Keratinocyte (primary cell): ENCODE measurements at regions not wholly inside any gene's neighbourhood (a gene's known extent, or its start where the extent isn't known, plus 50 kb on each side); places are given as distances from the start of the nearest gene placed in this dataset.

ENCODE experiments used
- DNase-seq: peaks from one replicate; pipeline ENCODE4 v3.0.0-alpha.2; 2011; ENCODE audit warnings: low read depth, missing footprints, low spot score
- FAIRE-seq: peaks from 2 replicates; lab custom pipeline; 2011; peaks lifted over from hg19 to GRCh38; lab: Jason Lieb, UNC
- H2AFZ ChIP-seq: 2 replicates; pipeline ENCODE4 v1.6.0; 2012; ENCODE audit warnings: low read length, control low read depth, inconsistent platforms; ENCODE audit not compliant: control insufficient read depth
- H3K27ac ChIP-seq: 2 replicates; pipeline ENCODE4 v1.5.1; 2011; ENCODE audit warnings: low read length; ENCODE audit not compliant: control insufficient read depth, insufficient read depth
- H3K27me3 ChIP-seq: 3 replicates; pipeline ENCODE4 v1.6.0; 2011; ENCODE audit warnings: low read length; ENCODE audit not compliant: control insufficient read depth, insufficient read depth; ENCODE audit errors: extremely low read depth
- H3K36me3 ChIP-seq, 2 experiments: 2 replicates in 1 of 2; 3 replicates in 1 of 2; pipeline ENCODE4 v1.5.1; 2011; ENCODE audit warnings: low read length in 2 of 2, mild to moderate bottlenecking in 1 of 2; ENCODE audit not compliant: control insufficient read depth in 2 of 2, insufficient read depth in 2 of 2; ENCODE audit errors: extremely low read depth in 1 of 2
- H3K4me1 ChIP-seq: 3 replicates; pipeline ENCODE4 v1.5.1; 2011; ENCODE audit warnings: low read length; ENCODE audit not compliant: control insufficient read depth, insufficient read depth; ENCODE audit errors: extremely low read depth
- H3K4me2 ChIP-seq: 3 replicates; pipeline ENCODE4 v1.6.0; 2011; ENCODE audit warnings: low read depth, low read length; ENCODE audit not compliant: control insufficient read depth, insufficient read depth; ENCODE audit errors: extremely low read depth
- H3K4me3 ChIP-seq, 3 experiments: fragments of 200-600 bp in 1 of 3; sonication (generic) in 1 of 3; 2 replicates in 2 of 3; 3 replicates in 1 of 3; pipeline ENCODE4 v1.5.1; 2011 to 2016; ENCODE audit warnings: low read length in 3 of 3, mild to moderate bottlenecking in 3 of 3, control low read depth in 2 of 3, inconsistent platforms in 1 of 3, low read depth in 1 of 3, mixed read lengths in 1 of 3, mixed run types in 1 of 3, moderate library complexity in 1 of 3; ENCODE audit not compliant: control insufficient read depth in 2 of 3, insufficient read depth in 2 of 3; ENCODE audit errors: extremely low read depth in 1 of 3
- H3K79me2 ChIP-seq: 2 replicates; pipeline ENCODE4 v1.6.0; 2012; ENCODE audit warnings: low read length; ENCODE audit not compliant: control insufficient read depth, insufficient read depth
- H3K9ac ChIP-seq: 3 replicates; pipeline ENCODE4 v1.6.0; 2011; ENCODE audit warnings: low read length; ENCODE audit not compliant: control insufficient read depth, insufficient read depth; ENCODE audit errors: extremely low read depth
- H3K9me1 ChIP-seq: 3 replicates; pipeline ENCODE4 v1.6.0; 2011; ENCODE audit warnings: low read length; ENCODE audit not compliant: control insufficient read depth, insufficient read depth; ENCODE audit errors: extremely low read depth
- H3K9me3 ChIP-seq: 2 replicates; pipeline ENCODE4 v1.5.1; 2012; ENCODE audit warnings: low read depth, low read length; ENCODE audit not compliant: control insufficient read depth
- H4K20me1 ChIP-seq: 3 replicates; pipeline ENCODE4 v1.6.0; 2011; ENCODE audit warnings: low read length; ENCODE audit not compliant: control insufficient read depth, insufficient read depth; ENCODE audit errors: extremely low read depth
- EZH2 ChIP-seq: IDR thresholded peaks from one replicate; pipeline ENCODE4 v1.6.1; 2012; ENCODE audit warnings: inconsistent platforms, mild to moderate bottlenecking, low read length, moderate library complexity
- dilution Hi-C: fragments of 300-500 bp; cut with MboI; formaldehyde crosslinking; loops from one replicate; pipeline ENCODE4 v1.7.0; 2020; ENCODE audit warnings: low sequenced_read_pairs; ENCODE audit not compliant: extremely low pct_ligation_motif_present
- TF ChIP-seq, protein P1 (sequence below), 3 experiments: IDR thresholded peaks in 1 of 3; conservative IDR thresholded peaks in 1 of 3; optimal IDR thresholded peaks in 1 of 3; 2 replicates in 2 of 3; 3 replicates in 1 of 3; pipeline versions ENCODE3 to v1.5.1; 2011; ENCODE audit warnings: low read length in 3 of 3, mild to moderate bottlenecking in 3 of 3, moderate library complexity in 2 of 3, control low read depth in 1 of 3, inconsistent platforms in 1 of 3; ENCODE audit not compliant: insufficient read depth in 2 of 3; ENCODE audit errors: extremely low read depth in 1 of 3

DNA sequence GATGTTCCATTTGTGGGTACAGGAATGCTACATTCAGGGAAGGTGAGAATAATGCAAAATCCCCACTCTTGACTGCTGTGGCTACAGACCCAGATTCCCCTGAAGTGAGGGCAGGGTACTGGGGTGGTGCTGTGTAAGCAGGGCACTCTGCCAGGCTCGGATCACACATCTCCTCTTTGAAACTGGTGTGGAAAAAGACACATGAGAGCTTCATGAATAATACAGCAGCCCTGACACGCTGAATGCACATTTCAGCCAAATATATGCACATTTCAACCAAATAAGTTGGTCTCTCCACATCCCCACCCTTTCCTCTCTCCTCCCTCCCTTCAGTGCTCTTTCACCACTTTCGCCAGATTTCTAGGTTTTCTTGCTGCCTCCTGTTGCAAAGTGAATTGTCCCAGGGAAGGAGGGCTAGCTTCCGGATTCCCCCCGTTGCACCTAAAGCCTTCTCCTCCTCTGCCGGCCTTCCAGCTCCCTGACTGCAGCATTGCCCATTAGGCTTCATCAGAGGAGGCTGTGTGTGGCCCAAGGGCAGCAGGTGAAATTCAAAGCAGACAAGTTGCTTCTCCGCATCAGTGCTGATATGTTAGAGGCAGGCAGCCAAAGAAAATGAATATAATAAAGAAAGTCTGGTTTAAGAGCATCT, 118.2 kb upstream of the TMCC3 start:
- Histone ChIP-seq H4K20me1 (no peaks in the 10 kb centered on the region), H3K36me3 (no peaks in the 10 kb centered on the region), H3K79me2 (no peaks in the 10 kb centered on the region), H3K4me3 (no peak overlapping the region), H3K9ac (no peak overlapping the region), H3K27me3 (no peaks in the 10 kb centered on the region), H3K4me2 (no peak overlapping the region), H3K9me1 (peaks cover 2% of the 10 kb centered on the region), H3K9me3 (no peaks in the 10 kb centered on the region), H2AFZ (no peak overlapping the region), H3K4me1 (no peaks in the 10 kb centered on the region), H3K27ac (no peak overlapping the region)
- DNase-seq, result no peak
- peak; percentile 2 for TF ChIP-seq EZH2
- TF ChIP-seq, protein P1, sequence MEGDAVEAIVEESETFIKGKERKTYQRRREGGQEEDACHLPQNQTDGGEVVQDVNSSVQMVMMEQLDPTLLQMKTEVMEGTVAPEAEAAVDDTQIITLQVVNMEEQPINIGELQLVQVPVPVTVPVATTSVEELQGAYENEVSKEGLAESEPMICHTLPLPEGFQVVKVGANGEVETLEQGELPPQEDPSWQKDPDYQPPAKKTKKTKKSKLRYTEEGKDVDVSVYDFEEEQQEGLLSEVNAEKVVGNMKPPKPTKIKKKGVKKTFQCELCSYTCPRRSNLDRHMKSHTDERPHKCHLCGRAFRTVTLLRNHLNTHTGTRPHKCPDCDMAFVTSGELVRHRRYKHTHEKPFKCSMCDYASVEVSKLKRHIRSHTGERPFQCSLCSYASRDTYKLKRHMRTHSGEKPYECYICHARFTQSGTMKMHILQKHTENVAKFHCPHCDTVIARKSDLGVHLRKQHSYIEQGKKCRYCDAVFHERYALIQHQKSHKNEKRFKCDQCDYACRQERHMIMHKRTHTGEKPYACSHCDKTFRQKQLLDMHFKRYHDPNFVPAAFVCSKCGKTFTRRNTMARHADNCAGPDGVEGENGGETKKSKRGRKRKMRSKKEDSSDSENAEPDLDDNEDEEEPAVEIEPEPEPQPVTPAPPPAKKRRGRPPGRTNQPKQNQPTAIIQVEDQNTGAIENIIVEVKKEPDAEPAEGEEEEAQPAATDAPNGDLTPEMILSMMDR (optimal IDR thresholded peaks at IDR 0.05 in 1 of 3, IDR thresholded peaks at IDR 0.05 in 1 of 3, conservative IDR thresholded peaks at IDR 0.05 in 1 of 3; ENCODE audit: extremely low read depth in 1 of 3, insufficient read depth in 2 of 3, low read length in 3 of 3), result no peak
- dilution Hi-C loops, result no loop called here
- no peak for FAIRE-seq

DNA sequence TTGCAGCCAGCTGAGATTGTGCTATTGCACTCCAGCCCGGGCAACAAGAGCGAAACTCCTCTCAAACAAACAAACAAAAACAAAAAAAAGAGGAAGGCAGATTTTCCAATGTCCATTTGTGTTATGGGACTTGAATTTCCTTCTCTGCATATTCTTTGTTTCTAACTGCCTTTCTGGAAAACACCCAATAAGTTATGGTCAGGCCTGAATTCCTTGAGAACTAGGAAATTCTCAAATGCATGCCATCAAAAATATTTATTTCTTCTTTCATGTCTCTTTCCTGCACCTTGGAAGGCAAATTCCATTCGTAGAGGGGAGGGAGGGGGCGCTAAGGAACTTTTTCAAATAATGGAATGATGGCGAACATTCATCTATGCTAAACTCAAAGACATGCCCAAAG, 117.6 kb upstream of the TMCC3 start:
- Histone ChIP-seq H4K20me1 (no peaks in the 10 kb centered on the region), H3K4me2 (no peak overlapping the region), H3K27ac (no peak overlapping the region), H3K9me1 (peaks cover 2% of the 10 kb centered on the region), H3K9ac (no peak overlapping the region), H3K4me1 (no peaks in the 10 kb centered on the region), H3K79me2 (no peaks in the 10 kb centered on the region), H3K36me3 (no peaks in the 10 kb centered on the region), H2AFZ (no peak overlapping the region), H3K27me3 (no peaks in the 10 kb centered on the region), H3K9me3 (no peaks in the 10 kb centered on the region), H3K4me3 (no peak overlapping the region)
- dilution Hi-C loops, result no loop called here
- TF ChIP-seq EZH2, result no peak
- TF ChIP-seq, protein P1 (optimal IDR thresholded peaks at IDR 0.05 in 1 of 3, IDR thresholded peaks at IDR 0.05 in 1 of 3, conservative IDR thresholded peaks at IDR 0.05 in 1 of 3; ENCODE audit: extremely low read depth in 1 of 3, insufficient read depth in 2 of 3, low read length in 3 of 3), result no peak
- DNase-seq (no peak), FAIRE-seq (no peak)
